ENCODE measurements at regions not wholly inside any gene's neighbourhood (a gene's known extent, or its start where the extent isn't known, plus 50 kb on each side); places are given as distances from the start of the nearest gene placed in this dataset.

GRCh38 chr1:38670544-38671122 is 188.9 kb downstream of the RRAGC start:
- no peak for TF ChIP-seq CTCF (IDR thresholded peaks at IDR 0.05; ENCODE audit: poor library complexity, severe bottlenecking)
- no peak for ATAC-seq (ENCODE audit: low read depth)
- no peaks in the 10 kb centered on the region for H3K27me3 ChIP-seq (ENCODE audit: insufficient read depth, poor library complexity, severe bottlenecking)

DNA sequence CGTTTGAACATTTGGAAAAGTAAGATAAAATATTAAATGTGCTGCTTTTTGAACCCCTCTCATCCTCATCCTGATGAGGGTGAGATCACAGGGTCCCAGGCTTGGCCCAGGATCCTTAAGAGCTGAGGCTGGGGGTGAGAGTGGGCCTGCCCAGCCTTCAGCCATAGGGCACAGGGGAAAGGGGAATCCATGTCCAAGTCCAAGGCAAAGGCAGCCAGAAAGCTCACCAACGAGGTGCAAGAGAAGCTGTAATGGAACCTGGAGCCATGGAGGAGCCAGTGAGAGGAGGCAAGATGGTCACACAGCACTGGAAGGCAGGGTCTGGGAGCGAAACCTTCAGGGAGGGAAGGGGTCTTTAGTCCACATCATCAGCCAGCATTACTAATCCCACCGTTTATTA is 191.9 kb downstream of the RRAGC start:
- peaks cover 5% of the 10 kb centered on the region for H3K27me3 ChIP-seq (ENCODE audit: insufficient read depth, poor library complexity, severe bottlenecking)
- no peak overlapping the region for H3K27ac ChIP-seq (ENCODE audit: poor library complexity, severe bottlenecking)
- ATAC-seq (ENCODE audit: low read depth) = no peak
- H3K4me3 ChIP-seq (ENCODE audit: severe bottlenecking) = no peak overlapping the region
- no peak for DNase-seq (ENCODE audit: low spot score)
- TF ChIP-seq CTCF (IDR thresholded peaks at IDR 0.05; ENCODE audit: poor library complexity, severe bottlenecking) = no peak
- H3K4me1 ChIP-seq (ENCODE audit: insufficient read depth, poor library complexity, severe bottlenecking) = no peaks in the 10 kb centered on the region
- H3K9me3 ChIP-seq (ENCODE audit: severe bottlenecking) = no peaks in the 10 kb centered on the region
- no peaks in the 10 kb centered on the region for H3K36me3 ChIP-seq (ENCODE audit: low read depth)

More at GRCh38 chr1:38670544-38671122, 188.9 kb downstream of the RRAGC start:
- H3K4me3 ChIP-seq (ENCODE audit: severe bottlenecking) = no peak overlapping the region
- H3K9me3 ChIP-seq (ENCODE audit: severe bottlenecking) = no peaks in the 10 kb centered on the region
- no peaks in the 10 kb centered on the region for H3K36me3 ChIP-seq (ENCODE audit: low read depth)
- no peak for DNase-seq (ENCODE audit: low spot score)
- no peak overlapping the region for H3K27ac ChIP-seq (ENCODE audit: poor library complexity, severe bottlenecking)
- H3K4me1 ChIP-seq (ENCODE audit: insufficient read depth, poor library complexity, severe bottlenecking) = no peaks in the 10 kb centered on the region

GRCh38 chr1:38662126-38662525 is 197.4 kb downstream of the RRAGC start:
- DNase-seq (ENCODE audit: low spot score) (no peak), ATAC-seq (ENCODE audit: low read depth) (no peak)
- Histone ChIP-seq H3K4me1 (ENCODE audit: insufficient read depth, poor library complexity, severe bottlenecking) (no peaks in the 10 kb centered on the region), H3K4me3 (ENCODE audit: severe bottlenecking) (no peak overlapping the region), H3K36me3 (ENCODE audit: low read depth) (no peaks in the 10 kb centered on the region), H3K27me3 (ENCODE audit: insufficient read depth, poor library complexity, severe bottlenecking) (peaks cover 8% of the 10 kb centered on the region), H3K27ac (ENCODE audit: poor library complexity, severe bottlenecking) (no peak overlapping the region), H3K9me3 (ENCODE audit: severe bottlenecking) (no peaks in the 10 kb centered on the region)
- no peak for TF ChIP-seq CTCF (IDR thresholded peaks at IDR 0.05; ENCODE audit: poor library complexity, severe bottlenecking)

GRCh38 chr1:38658883-38659282 is 200.7 kb downstream of the RRAGC start:
- no peak for ATAC-seq (ENCODE audit: low read depth)
- Histone ChIP-seq H3K27ac (ENCODE audit: poor library complexity, severe bottlenecking) (no peak overlapping the region), H3K36me3 (ENCODE audit: low read depth) (no peaks in the 10 kb centered on the region), H3K27me3 (ENCODE audit: insufficient read depth, poor library complexity, severe bottlenecking) (peaks cover 14% of the 10 kb centered on the region), H3K4me3 (ENCODE audit: severe bottlenecking) (no peak overlapping the region), H3K4me1 (ENCODE audit: insufficient read depth, poor library complexity, severe bottlenecking) (no peaks in the 10 kb centered on the region), H3K9me3 (ENCODE audit: severe bottlenecking) (no peaks in the 10 kb centered on the region)
- TF ChIP-seq CTCF (IDR thresholded peaks at IDR 0.05; ENCODE audit: poor library complexity, severe bottlenecking) = no peak
- DNase-seq (ENCODE audit: low spot score) = no peak

- no peak overlapping the region for H3K27ac ChIP-seq (ENCODE audit: poor library complexity, severe bottlenecking)
- ATAC-seq (ENCODE audit: low read depth) = no peak
- H3K4me3 ChIP-seq (ENCODE audit: severe bottlenecking) = no peak overlapping the region
- H3K36me3 ChIP-seq (ENCODE audit: low read depth) = no peaks in the 10 kb centered on the region
- peaks cover 11% of the 10 kb centered on the region for H3K27me3 ChIP-seq (ENCODE audit: insufficient read depth, poor library complexity, severe bottlenecking)
- DNase-seq (ENCODE audit: low spot score) = no peak
- TF ChIP-seq CTCF (IDR thresholded peaks at IDR 0.05; ENCODE audit: poor library complexity, severe bottlenecking) = no peak
- H3K9me3 ChIP-seq (ENCODE audit: severe bottlenecking) = no peaks in the 10 kb centered on the region
- H3K4me1 ChIP-seq (ENCODE audit: insufficient read depth, poor library complexity, severe bottlenecking) = no peaks in the 10 kb centered on the region
These were observed 201.7 kb downstream of the RRAGC start for GRCh38 chr1:38657873-38658272.

All from RWPE2 (cell line).